Cardiac muscle cell (in vitro differentiated cells and primary cell): ENCODE measurements at regions not wholly inside any gene's neighbourhood (a gene's known extent, or its start where the extent isn't known, plus 50 kb on each side); places are given as distances from the start of the nearest gene placed in this dataset.

Experiments
- DNase-seq, 2 donors: peaks; one replicate each; pipeline versions ENCODE4 v3.0.0 to v3.0.0-alpha.2; 2010 to 2017; ENCODE audit warnings: low read depth in 1 of 2, low spot score in 1 of 2
- H3K27ac ChIP-seq: fragments of 200-600 bp; sonication (generic); 2 replicates; pipeline ENCODE4 v1.5.1; 2016
- H3K27me3 ChIP-seq: fragments of 200-600 bp; sonication (generic); 2 replicates; pipeline ENCODE4 v1.6.0; 2016; ENCODE audit warnings: control low read depth
- H3K36me3 ChIP-seq: fragments of 200-600 bp; sonication (generic); 2 replicates; pipeline ENCODE4 v1.5.1; 2016; ENCODE audit warnings: control low read depth
- H3K4me1 ChIP-seq: fragments of 200-600 bp; sonication (generic); 2 replicates; pipeline ENCODE4 v1.8.1; 2017; ENCODE audit warnings: low read depth, mild to moderate bottlenecking, mixed run types
- H3K4me3 ChIP-seq: fragments of 200-600 bp; sonication (generic); 2 replicates; pipeline ENCODE4 v1.5.1; 2016; ENCODE audit warnings: mild to moderate bottlenecking
- H3K9me3 ChIP-seq: fragments of 200-600 bp; sonication (generic); 2 replicates; pipeline ENCODE4 v1.5.1; 2017; ENCODE audit warnings: low read depth, mild to moderate bottlenecking, control low read depth
- TF ChIP-seq, protein P1 (sequence below): IDR thresholded peaks from 2 replicates; pipeline ENCODE4 v1.5.1; 2012; ENCODE audit warnings: low read depth, mild to moderate bottlenecking, low read length

DNA sequence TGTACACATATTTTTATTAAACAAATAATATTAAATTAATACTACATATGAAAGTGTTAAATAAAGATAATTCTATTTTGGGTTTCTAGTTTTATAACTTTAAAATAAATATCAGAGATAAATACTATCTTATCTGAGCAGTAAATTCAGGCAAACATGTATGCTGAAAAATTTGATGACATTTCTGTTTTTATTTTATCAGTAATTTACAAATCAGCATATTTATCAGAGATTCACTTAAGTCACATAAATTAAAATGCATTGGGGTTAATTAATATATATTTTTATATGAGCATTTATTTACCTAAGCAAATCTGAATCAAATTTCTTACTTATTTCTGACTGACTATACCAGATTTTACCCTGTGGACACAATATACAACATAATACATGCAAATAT is 1499.8 kb downstream of the OTOL1 start:
- TF ChIP-seq, protein P1, sequence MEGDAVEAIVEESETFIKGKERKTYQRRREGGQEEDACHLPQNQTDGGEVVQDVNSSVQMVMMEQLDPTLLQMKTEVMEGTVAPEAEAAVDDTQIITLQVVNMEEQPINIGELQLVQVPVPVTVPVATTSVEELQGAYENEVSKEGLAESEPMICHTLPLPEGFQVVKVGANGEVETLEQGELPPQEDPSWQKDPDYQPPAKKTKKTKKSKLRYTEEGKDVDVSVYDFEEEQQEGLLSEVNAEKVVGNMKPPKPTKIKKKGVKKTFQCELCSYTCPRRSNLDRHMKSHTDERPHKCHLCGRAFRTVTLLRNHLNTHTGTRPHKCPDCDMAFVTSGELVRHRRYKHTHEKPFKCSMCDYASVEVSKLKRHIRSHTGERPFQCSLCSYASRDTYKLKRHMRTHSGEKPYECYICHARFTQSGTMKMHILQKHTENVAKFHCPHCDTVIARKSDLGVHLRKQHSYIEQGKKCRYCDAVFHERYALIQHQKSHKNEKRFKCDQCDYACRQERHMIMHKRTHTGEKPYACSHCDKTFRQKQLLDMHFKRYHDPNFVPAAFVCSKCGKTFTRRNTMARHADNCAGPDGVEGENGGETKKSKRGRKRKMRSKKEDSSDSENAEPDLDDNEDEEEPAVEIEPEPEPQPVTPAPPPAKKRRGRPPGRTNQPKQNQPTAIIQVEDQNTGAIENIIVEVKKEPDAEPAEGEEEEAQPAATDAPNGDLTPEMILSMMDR: no peak
- no peaks in the 10 kb centered on the region for H3K27me3 ChIP-seq
- H3K4me3 ChIP-seq: no peak overlapping the region
- DNase-seq: no peak
- no peaks in the 10 kb centered on the region for H3K9me3 ChIP-seq
- H3K27ac ChIP-seq: no peak overlapping the region
- H3K36me3 ChIP-seq: no peaks in the 10 kb centered on the region
- no peaks in the 10 kb centered on the region for H3K4me1 ChIP-seq

DNA sequence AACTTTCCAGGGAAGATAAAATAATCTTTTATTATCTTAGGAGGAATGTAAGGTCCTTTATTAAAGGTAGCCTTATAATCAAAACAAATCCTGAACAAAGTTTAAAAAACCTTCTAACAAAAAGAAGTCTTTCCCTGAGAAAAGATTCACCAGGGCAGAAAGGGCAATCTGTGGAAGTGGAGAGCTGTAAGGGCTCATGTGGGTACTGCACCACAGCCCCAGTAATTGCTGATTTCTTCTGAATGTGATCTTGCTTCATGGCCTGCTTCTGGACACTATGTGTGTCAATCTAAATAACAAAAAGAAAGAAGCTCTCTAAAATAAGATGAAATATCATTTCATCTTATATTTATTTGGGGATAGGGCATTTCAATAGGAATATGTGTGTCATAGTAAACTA is 1501.6 kb downstream of the OTOL1 start:
- Histone ChIP-seq H3K27ac (no peak overlapping the region), H3K9me3 (no peaks in the 10 kb centered on the region), H3K36me3 (no peaks in the 10 kb centered on the region), H3K4me3 (no peak overlapping the region), H3K4me1 (no peaks in the 10 kb centered on the region), H3K27me3 (no peaks in the 10 kb centered on the region)
- TF ChIP-seq, protein P1: no peak
- no peak for DNase-seq

DNA sequence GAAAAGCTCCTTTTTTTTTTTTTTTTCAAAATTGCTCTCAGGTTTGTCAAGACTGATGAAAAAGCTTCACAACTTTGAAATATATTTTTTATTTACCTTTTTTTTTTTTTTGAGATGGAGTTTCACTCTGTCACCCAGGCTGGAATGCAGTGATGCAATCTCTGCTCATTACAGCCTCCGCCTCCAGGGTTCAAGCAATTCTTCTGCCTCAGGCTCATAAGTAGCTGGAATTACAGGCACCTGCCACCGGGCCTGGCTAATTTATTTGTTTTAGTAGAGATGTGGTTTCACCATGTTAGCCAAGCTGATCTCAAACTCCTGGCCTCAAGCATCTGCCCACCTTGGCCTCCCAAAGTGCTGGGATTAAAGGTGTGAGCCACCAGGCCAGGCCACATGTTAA is 1515.0 kb downstream of the OTOL1 start:
- TF ChIP-seq, protein P1: no peak
- H3K36me3 ChIP-seq: no peaks in the 10 kb centered on the region
- no peak for DNase-seq

DNA sequence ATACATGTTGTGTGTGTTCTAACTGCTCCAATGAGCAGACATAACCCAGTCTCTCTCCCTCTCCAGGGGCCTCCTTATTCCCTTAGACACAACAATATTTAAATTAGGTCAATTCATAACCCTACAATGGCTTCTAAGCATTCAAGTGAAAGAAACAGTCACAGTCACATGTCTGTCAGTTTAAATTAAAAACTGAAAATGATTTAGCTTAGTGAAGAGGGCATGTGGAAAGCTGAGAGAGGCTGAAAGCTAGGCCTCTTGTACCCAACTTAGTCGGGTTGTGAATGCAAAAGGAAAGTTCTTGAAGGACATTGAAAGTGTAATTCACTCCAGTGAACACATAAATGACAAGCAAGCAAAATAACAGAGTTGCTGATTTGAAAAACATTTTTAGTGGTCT is 1519.6 kb downstream of the OTOL1 start:
- Histone ChIP-seq H3K4me1 (no peaks in the 10 kb centered on the region), H3K9me3 (no peaks in the 10 kb centered on the region), H3K27me3 (no peaks in the 10 kb centered on the region), H3K4me3 (no peak overlapping the region), H3K27ac (no peak overlapping the region), H3K36me3 (no peaks in the 10 kb centered on the region)
- DNase-seq: no peak
- TF ChIP-seq, protein P1: no peak

More for the DNA sequence above, 1515.0 kb downstream of the OTOL1 start:
- no peaks in the 10 kb centered on the region for H3K9me3 ChIP-seq
- no peaks in the 10 kb centered on the region for H3K27me3 ChIP-seq
- no peak overlapping the region for H3K4me3 ChIP-seq
- H3K27ac ChIP-seq: no peak overlapping the region
- H3K4me1 ChIP-seq: no peaks in the 10 kb centered on the region

DNA sequence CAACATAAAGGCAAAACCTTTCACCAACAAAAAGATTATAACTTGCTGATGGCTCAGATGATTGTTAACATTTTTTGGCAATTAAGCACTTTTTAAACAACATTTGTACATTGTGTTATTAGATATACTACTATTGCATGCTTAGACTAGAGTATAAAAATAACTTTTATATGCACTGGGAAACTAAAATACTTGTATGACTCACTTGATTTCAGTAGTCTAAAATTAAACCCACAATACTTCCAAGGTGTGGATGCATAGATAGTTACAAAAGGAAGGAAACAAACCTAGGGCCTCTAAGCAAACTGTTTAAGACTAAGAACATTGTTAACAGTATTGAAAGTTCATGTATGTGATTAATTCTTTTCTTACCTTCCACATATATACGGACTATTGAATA is 1521.5 kb downstream of the OTOL1 start:
- no peaks in the 10 kb centered on the region for H3K27me3 ChIP-seq

More for the DNA sequence above, 1521.5 kb downstream of the OTOL1 start:
- TF ChIP-seq, protein P1: no peak
- DNase-seq: no peak
- Histone ChIP-seq H3K9me3 (no peaks in the 10 kb centered on the region), H3K4me1 (no peaks in the 10 kb centered on the region), H3K27ac (no peak overlapping the region), H3K4me3 (no peak overlapping the region), H3K36me3 (no peaks in the 10 kb centered on the region)
